Activated T-cell treated with anti-CD3 and anti-CD28 coated beads, Interleukin-2, amount 50 U/mL, for 1 hour (primary cell): ENCODE measurements at regions not wholly inside any gene's neighbourhood (a gene's known extent, or its start where the extent isn't known, plus 50 kb on each side); places are given as distances from the start of the nearest gene placed in this dataset.
"Not testable (repeated sequence)": the region's sequence is repeated elsewhere in the genome, so short reads cannot be mapped to it uniquely, and the experiment has no call there.

Experiments
- DNase-seq: peaks from one replicate; pipeline ENCODE4 v3.0.0-alpha.2; 2020

GRCh38 chr18:10086458-10087210 lies 172.8 kb downstream of the VAPA start:
- DNase-seq, result no peak

DNA sequence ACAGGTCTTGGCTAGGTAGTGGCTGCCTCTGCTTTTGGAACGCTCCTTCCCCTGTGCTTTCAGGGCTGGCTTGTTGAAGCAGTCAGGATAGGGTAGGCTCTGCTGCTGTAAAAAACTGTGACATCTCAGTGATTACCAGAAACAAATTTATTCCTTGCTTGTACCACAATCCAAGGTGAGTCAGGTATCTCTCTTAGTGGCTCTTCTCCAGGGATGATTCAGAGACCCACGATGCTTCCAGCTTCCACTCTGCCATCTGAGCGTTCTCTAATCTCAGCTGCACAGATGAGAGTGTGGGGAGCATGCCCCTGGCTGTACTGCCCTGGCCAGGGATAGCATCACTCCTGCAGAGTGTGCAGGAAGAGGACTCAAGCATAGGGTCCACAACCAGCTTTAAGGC lies 174.9 kb downstream of the VAPA start:
- no peak for DNase-seq

DNA sequence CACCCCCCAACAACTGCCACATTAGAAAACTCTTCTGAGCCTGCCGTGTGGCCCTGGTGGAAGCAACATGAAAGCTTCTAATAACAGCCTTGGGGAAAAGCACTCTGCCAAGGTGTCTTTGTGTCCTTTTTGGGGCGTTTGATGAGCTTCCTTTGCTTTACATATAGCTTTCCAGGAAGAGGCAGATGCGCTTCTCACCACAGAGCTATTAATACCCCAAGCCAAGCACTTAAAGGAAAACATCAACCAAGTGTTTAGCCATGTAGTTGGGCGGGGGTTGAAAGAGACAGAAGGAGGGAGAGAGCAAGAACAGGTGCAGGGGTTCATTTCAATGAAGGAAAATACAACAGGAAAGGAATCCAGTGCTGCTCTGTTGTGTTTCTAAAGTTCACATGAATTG lies 176.1 kb downstream of the VAPA start:
- no peak for DNase-seq

GRCh38 chr18:10090668-10091067 lies 176.9 kb downstream of the VAPA start:
- DNase-seq, result no peak

DNA sequence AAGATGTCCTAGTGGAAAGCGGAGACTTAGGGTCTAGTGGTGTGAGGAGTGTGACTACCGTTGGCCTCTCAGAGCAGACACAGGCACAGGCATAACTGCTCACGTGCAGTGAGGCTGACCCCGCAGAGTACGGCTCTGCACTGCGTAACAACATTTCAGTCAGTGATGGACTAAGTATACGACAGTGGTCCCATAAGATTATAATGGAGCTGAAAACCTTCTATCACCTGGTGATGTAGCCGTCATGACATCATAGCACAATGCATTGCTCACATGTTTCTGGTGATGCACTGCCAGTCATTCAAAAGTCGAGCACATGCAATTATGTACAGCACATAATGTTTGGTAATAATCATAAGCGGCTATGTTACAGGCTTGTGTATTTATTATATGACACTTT lies 179.6 kb downstream of the VAPA start:
- DNase-seq, result no peak

- DNase-seq, result no peak
Observed at GRCh38 chr18:10094154-10094553, 180.3 kb downstream of the VAPA start.

DNA sequence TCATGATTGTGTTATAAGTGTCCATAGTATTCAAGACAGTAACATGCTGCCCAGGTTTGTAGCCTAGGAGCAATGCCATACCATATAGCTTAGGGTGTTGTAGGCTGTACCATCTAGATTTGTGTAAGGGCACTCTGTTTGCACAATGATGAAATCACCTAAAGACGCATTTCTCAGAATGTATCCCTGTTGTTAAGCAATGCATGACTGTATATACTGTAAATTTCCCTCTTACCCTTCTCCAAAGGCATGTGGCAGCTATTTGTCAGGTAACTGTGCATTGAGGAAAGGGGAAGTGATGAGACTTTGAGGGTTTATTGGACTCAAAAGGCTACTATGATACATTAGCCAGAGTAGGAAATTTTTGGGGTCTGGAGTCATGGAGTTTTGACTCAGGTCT lies 180.8 kb downstream of the VAPA start:
- DNase-seq, result no peak

DNA sequence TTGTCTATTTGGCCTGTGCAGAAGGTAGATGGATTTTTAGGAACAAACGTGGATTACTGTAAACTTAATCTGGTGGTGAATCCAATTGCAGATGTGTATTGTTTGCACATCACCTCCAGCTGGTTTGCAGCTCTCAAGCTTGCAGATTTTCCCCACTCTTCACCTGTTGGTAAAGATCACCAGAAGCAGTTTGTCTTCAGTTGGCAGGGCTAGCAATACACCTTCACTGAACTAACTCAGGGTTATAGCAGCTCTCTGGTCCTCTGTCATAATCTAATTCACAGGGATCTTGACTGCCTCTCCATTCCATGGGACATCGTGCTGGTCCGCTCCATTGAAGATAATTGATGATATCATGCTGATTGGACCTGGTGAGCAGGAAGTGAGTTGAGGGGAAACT lies 181.5 kb downstream of the VAPA start:
- no peak for DNase-seq

DNA sequence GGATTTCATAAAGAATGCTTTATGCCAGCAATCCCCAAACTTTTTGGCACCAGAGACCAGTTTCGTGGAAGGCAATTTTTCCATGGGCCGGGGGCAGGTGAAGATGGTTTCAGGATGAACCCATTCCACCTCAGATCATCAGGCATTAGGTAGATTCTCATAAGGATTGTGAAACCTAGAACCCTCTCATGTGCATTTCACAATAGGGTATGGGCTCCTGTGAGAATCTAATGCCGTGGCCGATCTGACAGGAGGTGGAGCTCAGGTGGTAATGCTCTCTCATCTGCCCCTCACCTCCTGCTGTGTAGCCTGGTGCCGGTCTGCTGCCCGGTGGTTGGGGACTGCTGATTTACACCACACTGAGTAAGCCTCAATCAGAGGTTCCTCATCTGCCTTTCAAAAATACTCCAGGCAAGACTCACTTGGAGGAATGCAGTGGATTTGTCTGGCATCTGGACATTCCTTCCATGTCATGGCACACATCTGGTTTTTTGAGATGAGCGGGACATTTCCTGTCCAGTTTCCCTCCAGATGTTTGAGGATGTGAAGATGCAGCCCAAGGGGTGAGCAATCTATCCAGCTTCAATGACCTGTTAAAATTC lies 185.8 kb downstream of the VAPA start:
- DNase-seq, result no peak

DNA sequence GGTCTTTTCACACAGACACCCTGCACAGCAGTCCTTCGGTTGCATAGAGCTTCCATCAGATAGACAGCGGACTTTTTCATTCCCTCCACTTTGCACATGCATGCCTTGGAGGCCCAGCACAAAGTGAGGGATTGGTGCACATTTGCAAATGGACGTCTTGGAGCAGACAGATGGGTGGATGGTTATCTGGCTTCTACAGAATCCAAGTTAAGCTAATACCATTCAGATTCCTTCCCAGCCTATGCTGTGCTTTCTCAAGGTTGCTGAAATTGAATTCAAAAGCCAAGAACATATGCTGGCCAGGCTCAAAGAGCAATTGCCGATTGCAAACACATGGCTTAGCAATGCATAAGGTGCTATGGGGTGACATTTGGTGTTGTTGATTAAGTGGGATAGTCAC lies 186.4 kb downstream of the VAPA start:
- DNase-seq, result no peak

DNA sequence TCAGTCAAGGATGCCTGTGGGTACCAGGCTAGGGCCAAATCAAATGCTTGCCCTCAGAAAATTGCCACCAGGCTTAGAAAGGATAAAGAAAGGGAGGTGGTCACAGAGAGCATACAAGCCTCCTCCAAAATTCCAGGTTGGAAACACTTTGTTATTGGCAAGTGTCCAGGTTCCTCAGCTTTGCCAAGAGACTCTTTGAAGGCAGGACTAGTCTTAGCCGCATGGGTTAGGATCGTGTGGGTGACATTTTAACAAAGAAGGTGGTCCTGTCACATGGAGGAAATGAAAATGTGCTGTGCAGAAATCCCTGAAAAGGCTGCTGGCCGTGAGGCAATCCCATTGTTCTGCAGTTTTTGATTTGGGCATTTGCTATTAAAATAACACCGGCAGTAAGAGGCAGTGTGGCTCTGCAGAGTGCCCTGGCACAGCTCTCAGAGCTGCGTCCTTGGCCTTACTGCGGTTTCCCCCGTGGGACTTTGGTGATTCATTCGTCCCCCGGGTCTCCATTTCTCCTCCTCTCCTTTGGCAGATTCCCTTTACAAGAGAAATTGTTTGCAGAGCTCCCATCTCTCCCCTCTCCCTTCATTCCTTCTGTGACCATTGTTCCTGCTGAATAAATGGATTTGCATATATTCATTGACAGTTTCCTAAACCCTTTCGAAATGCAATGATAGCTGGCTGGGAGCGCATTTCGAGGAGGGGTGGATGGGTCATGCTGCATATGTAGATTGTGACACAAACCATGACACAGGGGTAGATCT lies 187.3 kb downstream of the VAPA start:
- DNase-seq, result no peak

DNA sequence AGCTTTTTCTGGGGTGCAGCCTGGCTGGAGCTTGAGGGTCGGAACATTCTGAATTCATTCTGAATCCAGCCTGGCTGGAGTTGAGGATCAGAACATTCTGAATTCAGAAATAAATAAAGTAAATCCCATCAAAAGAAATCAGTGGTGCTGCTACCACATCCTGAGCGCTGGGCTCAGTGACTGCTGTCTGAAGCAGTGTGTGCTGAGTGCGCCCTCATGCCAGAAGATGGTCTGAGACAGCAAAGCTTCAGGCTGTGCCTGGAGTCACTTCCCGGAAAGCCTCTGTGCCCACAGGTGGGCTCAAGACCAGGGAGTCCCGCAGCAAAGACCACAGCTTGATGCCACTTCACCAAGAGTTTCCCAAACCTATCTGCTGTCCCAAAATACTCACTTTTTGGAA lies 187.9 kb downstream of the VAPA start:
- no peak for DNase-seq

GRCh38 chr18:10105118-10105517 lies 191.3 kb downstream of the VAPA start:
- DNase-seq, result not testable (repeated sequence)

DNA sequence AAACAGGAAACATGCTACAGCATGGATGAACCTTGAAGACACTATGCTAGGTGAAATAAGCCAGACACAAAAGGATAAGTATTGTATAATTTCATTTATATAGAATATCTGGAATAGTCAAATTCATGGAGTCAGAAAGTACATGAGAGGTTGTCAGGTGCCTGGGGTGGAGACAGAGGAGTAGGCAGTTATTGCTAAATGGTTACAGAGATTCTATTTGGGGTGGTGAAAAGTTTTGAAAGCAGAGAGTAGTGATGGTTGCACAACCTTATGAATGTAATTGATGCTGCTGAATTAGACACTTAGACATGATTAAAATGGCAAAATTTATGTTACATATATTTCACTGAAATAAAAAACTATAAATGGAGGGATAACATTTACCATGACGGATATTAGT lies 197.4 kb downstream of the VAPA start:
- no peak for DNase-seq

- DNase-seq, result no peak
Observed at GRCh38 chr18:10111944-10112343, 198.1 kb downstream of the VAPA start.

DNA sequence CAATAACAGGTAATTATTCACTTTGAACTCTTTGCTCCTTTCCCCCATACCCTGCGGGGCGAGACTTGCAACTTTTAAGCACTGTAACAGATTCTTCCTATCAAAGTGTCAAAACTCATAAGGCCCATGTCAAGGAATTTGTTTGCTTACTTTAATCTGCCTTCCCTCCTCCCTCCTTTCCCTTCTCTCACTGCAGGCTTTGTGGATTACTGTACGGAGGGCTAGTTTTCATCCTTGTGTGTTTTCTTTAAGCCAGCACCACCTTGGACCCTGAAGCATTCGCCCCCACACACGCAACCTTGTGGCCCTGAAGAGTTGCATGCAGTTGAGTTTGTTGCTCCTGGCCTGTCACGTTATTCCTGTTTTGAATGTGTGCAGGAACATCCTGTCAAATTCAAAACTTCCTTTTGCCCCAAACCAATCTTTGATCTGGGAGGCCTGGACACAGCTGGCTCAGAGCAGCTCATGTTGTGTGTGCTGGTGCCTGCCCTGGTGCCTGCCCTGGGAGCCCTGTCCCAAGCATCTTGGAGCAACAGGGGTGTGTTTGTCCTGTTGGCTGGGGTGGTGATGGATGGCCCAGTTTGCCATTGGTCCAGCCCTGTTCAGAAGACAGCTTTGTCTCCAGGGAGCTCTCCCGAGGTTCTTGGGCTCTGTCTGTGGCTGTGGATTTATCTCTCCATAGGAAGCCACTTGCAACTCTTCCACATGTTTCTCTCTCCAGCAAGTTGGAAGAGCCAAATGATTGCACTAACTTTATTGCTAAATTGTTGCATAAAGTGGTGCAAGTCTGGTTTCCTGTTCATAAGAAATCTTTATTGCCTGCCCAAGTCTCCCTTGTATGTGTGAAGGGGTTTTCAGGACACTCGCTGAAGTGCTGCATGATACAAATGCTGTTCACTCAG lies 199.6 kb downstream of the VAPA start:
- no peak for DNase-seq

DNA sequence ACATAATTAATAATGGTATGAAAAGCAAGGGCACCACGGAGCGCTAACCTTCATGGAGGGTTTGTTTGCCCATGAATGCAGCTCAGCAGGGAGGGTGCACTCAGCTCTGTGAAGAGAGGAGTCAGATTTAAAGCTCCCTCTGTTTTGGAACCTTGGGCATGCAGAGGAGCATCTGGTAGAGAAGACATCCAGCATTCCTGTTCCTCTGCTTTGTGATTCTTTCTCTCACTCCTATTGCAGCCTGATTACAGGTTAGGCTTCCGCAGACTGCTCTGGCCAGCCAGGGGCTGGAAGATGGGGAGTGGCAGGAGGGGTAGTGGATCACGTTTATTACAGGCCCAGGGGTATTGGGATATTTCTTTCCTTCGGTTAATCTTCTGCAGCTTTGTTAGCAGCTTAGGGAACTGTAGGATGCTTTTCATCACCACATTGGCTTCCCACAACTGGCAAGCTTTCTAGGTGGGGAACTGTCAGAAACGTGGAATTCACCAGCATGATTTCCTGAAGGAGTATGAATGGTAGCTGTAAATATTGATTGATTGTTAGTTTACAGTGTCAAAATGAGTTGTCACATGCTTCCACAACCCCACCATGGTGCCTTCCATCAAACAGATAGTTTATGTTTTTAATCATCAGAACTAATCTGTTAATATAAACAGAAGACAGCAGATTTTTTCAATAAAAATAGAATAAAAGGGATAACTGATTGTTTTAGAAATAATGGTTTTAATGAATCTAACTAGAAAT lies 201.1 kb downstream of the VAPA start:
- no peak for DNase-seq

- no peak for DNase-seq
Observed at GRCh38 chr18:10116574-10116973, 202.8 kb downstream of the VAPA start.

- no peak for DNase-seq
Observed at GRCh38 chr18:10119528-10119927, 205.7 kb downstream of the VAPA start.

DNA sequence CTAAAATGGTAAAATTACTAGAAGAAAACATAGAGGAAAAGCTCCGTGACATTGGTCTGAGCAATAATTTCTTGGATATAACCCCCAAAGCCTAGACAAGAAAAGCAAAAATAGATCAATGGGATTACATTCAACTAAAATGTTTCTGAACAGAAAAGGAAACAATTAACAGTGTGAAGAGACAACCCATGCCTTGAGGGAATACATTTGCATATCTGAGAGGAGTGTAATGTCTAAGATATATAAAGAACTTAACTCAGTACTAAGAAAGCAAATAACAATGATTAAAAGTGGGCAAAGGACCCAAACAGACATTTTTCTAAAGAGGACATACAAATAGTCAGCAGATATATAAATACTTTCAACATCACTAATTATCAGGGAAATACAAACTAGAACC lies 206.2 kb downstream of the VAPA start:
- DNase-seq, result no peak

DNA sequence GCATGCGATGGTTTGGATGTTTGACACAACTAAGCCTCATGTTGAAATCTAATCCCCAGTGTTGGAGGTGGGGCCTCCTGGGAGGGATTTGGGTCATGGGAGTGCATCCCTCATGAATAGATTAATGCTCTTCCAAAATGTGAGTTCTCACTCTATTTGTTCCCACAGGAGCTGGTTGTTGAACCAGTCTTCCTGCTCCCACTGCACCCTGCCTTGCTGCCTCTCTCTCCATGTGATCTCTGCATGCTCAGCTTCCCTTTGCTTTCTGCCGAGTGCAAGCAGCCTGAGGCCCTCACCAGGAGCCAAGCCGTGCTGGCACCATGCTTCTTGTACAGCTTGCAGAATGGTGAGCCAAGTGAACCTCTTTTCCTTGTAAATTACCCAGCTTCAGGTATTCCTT lies 206.8 kb downstream of the VAPA start:
- no peak for DNase-seq

- no peak for DNase-seq
Observed at GRCh38 chr18:10121028-10121427, 207.2 kb downstream of the VAPA start.
